A673 (cell line): ENCODE measurements at regions not wholly inside any gene's neighbourhood (a gene's known extent, or its start where the extent isn't known, plus 50 kb on each side); places are given as distances from the start of the nearest gene placed in this dataset.

Experiments
- EZH2 ChIP-seq: fragments of 200-600 bp; sonication (generic); IDR thresholded peaks from 2 replicates; pipeline ENCODE4 v1.6.1; 2017; ENCODE audit warnings: borderline replicate concordance, low read depth, mild to moderate bottlenecking, mixed read lengths, antibody characterized with exemption, low read length; ENCODE audit not compliant: poor library complexity, severe bottlenecking
- TF ChIP-seq, protein P1 (sequence below): fragments of 300-800, 200-600 bp; sonication (generic); conservative IDR thresholded peaks from 2 replicates; pipeline ENCODE4 v1.5.1; 2017; ENCODE audit warnings: low read depth, mild to moderate bottlenecking, antibody characterized with exemption, low read length, moderate library complexity, mixed read lengths

DNA sequence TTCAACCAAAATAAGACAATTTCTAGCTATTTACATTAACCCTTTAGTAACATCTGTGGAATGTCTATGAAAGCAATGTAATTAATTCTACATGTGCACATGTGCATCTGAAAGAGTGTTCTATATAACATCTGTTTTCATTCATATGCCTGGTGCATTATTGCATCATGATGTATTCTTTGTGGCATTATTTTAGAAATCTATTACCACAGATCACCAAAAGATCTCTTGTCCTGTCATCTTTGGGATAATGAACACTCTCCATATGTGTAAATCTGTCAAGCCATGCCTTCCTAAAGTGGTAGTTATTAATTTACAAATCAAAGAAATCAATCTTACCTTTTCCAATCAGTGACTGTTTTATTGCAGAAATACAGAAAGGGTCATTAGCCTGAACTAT lies 86.9 kb downstream of the TRIB2 start:
- TF ChIP-seq EZH2 = no peak
- TF ChIP-seq, protein P1, sequence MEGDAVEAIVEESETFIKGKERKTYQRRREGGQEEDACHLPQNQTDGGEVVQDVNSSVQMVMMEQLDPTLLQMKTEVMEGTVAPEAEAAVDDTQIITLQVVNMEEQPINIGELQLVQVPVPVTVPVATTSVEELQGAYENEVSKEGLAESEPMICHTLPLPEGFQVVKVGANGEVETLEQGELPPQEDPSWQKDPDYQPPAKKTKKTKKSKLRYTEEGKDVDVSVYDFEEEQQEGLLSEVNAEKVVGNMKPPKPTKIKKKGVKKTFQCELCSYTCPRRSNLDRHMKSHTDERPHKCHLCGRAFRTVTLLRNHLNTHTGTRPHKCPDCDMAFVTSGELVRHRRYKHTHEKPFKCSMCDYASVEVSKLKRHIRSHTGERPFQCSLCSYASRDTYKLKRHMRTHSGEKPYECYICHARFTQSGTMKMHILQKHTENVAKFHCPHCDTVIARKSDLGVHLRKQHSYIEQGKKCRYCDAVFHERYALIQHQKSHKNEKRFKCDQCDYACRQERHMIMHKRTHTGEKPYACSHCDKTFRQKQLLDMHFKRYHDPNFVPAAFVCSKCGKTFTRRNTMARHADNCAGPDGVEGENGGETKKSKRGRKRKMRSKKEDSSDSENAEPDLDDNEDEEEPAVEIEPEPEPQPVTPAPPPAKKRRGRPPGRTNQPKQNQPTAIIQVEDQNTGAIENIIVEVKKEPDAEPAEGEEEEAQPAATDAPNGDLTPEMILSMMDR = no peak
